SK-N-SH (cell line): ENCODE measurements at regions not wholly inside any gene's neighbourhood (a gene's known extent, or its start where the extent isn't known, plus 50 kb on each side); places are given as distances from the start of the nearest gene placed in this dataset.

Experiments
- CTCF ChIA-PET: fragments of 300-600, 350-600 bp; formaldehyde crosslinking; extraction: SDS; loops from one replicate; lab custom pipeline; 2021; lab: Yijun Ruan, JAX
- POLR2A ChIA-PET: fragments of 350-600 bp; sonication (Branson Sonifier 250); formaldehyde crosslinking; extraction: SDS; loops from one replicate; lab custom pipeline; 2020; ENCODE audit warnings: antibody characterized with exemption, inconsistent platforms; lab: Yijun Ruan, JAX
- DNase-seq: peaks from one replicate; pipeline ENCODE4 v3.0.0; 2012
- H2AFZ ChIP-seq: fragments of 200-600 bp; sonication (generic); 2 replicates; pipeline ENCODE4 v1.8.1; 2016; ENCODE audit warnings: antibody characterized with exemption, mild to moderate bottlenecking, low read depth
- H3F3A ChIP-seq: fragments of 200-600 bp; sonication (generic); replicated peaks from 2 replicates; pipeline ENCODE3; 2016; ENCODE audit warnings: antibody characterized with exemption, mild to moderate bottlenecking; ENCODE audit not compliant: insufficient read depth
- H3K27ac ChIP-seq, 2 experiments: fragments of 200-500 bp in 1 of 2; fragments of 200-600 bp in 1 of 2; sonication (Bioruptor generic) in 1 of 2; sonication (generic), shearing (Covaris generic) in 1 of 2; 2 replicates each; pipeline versions ENCODE4 v1.5.1 to v1.6.1; 2014 to 2016; ENCODE audit warnings: low read depth in 2 of 2, inconsistent platforms in 1 of 2, low read length in 1 of 2, mild to moderate bottlenecking in 1 of 2, mixed read lengths in 1 of 2
- H3K27me3 ChIP-seq: fragments of 200-600 bp; sonication (generic), shearing (Covaris generic); 2 replicates; pipeline ENCODE4 v1.6.1; 2016; ENCODE audit warnings: mixed run types; ENCODE audit not compliant: insufficient read depth
- H3K36me3 ChIP-seq, 2 experiments: fragments of 200-500 bp in 1 of 2; fragments of 200-600 bp in 1 of 2; sonication (Bioruptor generic) in 1 of 2; sonication (generic) in 1 of 2; replicated peaks in 1 of 2; 2 replicates each; pipeline versions ENCODE3 to v1.5.1; 2014 to 2016; ENCODE audit warnings: low read length in 1 of 2, mild to moderate bottlenecking in 1 of 2; ENCODE audit not compliant: insufficient read depth in 2 of 2, control insufficient read depth in 1 of 2
- H3K4me1 ChIP-seq, 2 experiments: fragments of 200-500 bp in 1 of 2; fragments of 200-600 bp in 1 of 2; sonication (Bioruptor generic) in 1 of 2; sonication (generic), shearing (Covaris generic) in 1 of 2; 2 replicates each; pipeline versions ENCODE4 v1.5.1 to v1.6.1; 2014 to 2016; ENCODE audit warnings: low read depth in 1 of 2, low read length in 1 of 2, mixed run types in 1 of 2; ENCODE audit not compliant: insufficient read depth in 2 of 2, control insufficient read depth in 1 of 2
- H3K4me2 ChIP-seq: fragments of 200-600 bp; sonication (generic), shearing (Covaris generic); 2 replicates; pipeline ENCODE4 v1.6.1; 2017; ENCODE audit warnings: mixed run types
- H3K4me3 ChIP-seq, 2 experiments: fragments of 200-500 bp in 1 of 2; fragments of 200-600 bp in 1 of 2; sonication (Bioruptor generic) in 1 of 2; sonication (generic), shearing (Covaris generic) in 1 of 2; 2 replicates each; pipeline versions ENCODE4 v1.5.1 to v1.8.1; 2014 to 2016; ENCODE audit warnings: low read depth in 2 of 2, inconsistent platforms in 1 of 2, low read length in 1 of 2, mild to moderate bottlenecking in 1 of 2, mixed read lengths in 1 of 2, moderate library complexity in 1 of 2
- H3K79me2 ChIP-seq: fragments of 200-600 bp; sonication (generic); 2 replicates; pipeline ENCODE4 v1.8.1; 2017; ENCODE audit warnings: mild to moderate bottlenecking; ENCODE audit not compliant: insufficient read depth
- H3K9ac ChIP-seq: fragments of 200-600 bp; sonication (generic); 2 replicates; pipeline ENCODE4 v1.6.1; 2017; ENCODE audit warnings: mixed run types
- H3K9me2 ChIP-seq: fragments of 200-600 bp; sonication (generic); 2 replicates; pipeline ENCODE4 v1.6.1; 2017; ENCODE audit warnings: mixed run types
- H3K9me3 ChIP-seq: fragments of 200-600 bp; sonication (generic); 2 replicates; pipeline ENCODE4 v1.6.1; 2017; ENCODE audit warnings: mixed run types, mild to moderate bottlenecking, moderate library complexity
- H4K20me1 ChIP-seq: fragments of 200-600 bp; sonication (generic); 2 replicates; pipeline ENCODE4 v1.6.1; 2017; ENCODE audit warnings: mild to moderate bottlenecking, mixed run types; ENCODE audit not compliant: insufficient read depth
- EZH2phosphoT487 ChIP-seq: fragments of 200-600 bp; sonication (generic); IDR thresholded peaks from 2 replicates; pipeline ENCODE4 v1.6.1; 2017; ENCODE audit warnings: low read depth, mixed run types, mild to moderate bottlenecking, antibody characterized with exemption, moderate library complexity, borderline replicate concordance
- JUND ChIP-seq: IDR thresholded peaks from 2 replicates; pipeline ENCODE4 v1.4.0; 2012
- MXI1 ChIP-seq: IDR thresholded peaks from 2 replicates; pipeline ENCODE4 v1.6.1; 2012; ENCODE audit warnings: mild to moderate bottlenecking, low read depth, low read length, improper control_type of control experiment
- NRF1 ChIP-seq: IDR thresholded peaks from 2 replicates; pipeline ENCODE4 v1.6.1; 2012; ENCODE audit warnings: low read depth, mild to moderate bottlenecking, low read length
- RCOR1 ChIP-seq: fragments of 150-350 bp; IDR thresholded peaks from 2 replicates; pipeline ENCODE4 v1.6.1; 2017; ENCODE audit warnings: antibody characterized with exemption, low read length
- REST ChIP-seq: IDR thresholded peaks from 2 replicates; pipeline ENCODE4 v1.6.1; 2012; ENCODE audit warnings: mild to moderate bottlenecking, low read depth, low read length, moderate library complexity
- RFX5 ChIP-seq: IDR thresholded peaks from 2 replicates; pipeline ENCODE4 v1.6.1; 2012; ENCODE audit warnings: mild to moderate bottlenecking, improper control_type of control experiment, low read length
- RXRA ChIP-seq: IDR thresholded peaks from 2 replicates; pipeline ENCODE4 v1.4.0; 2012; ENCODE audit warnings: low read depth, mild to moderate bottlenecking, borderline replicate concordance
- TAF1 ChIP-seq: IDR thresholded peaks from 2 replicates; pipeline ENCODE4 v1.6.1; 2012; ENCODE audit warnings: low read depth, mild to moderate bottlenecking, low read length, moderate library complexity, borderline replicate concordance
- USF2 ChIP-seq: fragments of 150-350 bp; IDR thresholded peaks from 2 replicates; pipeline ENCODE4 v1.6.1; 2017; ENCODE audit warnings: antibody characterized with exemption, low read length, low read depth, borderline replicate concordance
- YY1 ChIP-seq: IDR thresholded peaks from 2 replicates; pipeline ENCODE4 v1.4.0; 2012; ENCODE audit warnings: low read depth, mild to moderate bottlenecking
- WGBS: methylation state at CpG from one replicate; pipeline ENCODE4 v1.1.6; 2017; ENCODE audit warnings: low lambda C conversion rate; 5-methylcytosine and 5-hydroxymethylcytosine counted together
- TF ChIP-seq, protein P1 (sequence below): fragments of 200-600 bp; sonication (generic); IDR thresholded peaks from 2 replicates; pipeline ENCODE4 v1.6.1; 2017; ENCODE audit warnings: antibody characterized with exemption, mild to moderate bottlenecking, moderate library complexity
- TF ChIP-seq, protein P2 (sequence below): IDR thresholded peaks from 2 replicates; pipeline ENCODE4 v1.4.0; 2012; ENCODE audit warnings: low read depth

DNA sequence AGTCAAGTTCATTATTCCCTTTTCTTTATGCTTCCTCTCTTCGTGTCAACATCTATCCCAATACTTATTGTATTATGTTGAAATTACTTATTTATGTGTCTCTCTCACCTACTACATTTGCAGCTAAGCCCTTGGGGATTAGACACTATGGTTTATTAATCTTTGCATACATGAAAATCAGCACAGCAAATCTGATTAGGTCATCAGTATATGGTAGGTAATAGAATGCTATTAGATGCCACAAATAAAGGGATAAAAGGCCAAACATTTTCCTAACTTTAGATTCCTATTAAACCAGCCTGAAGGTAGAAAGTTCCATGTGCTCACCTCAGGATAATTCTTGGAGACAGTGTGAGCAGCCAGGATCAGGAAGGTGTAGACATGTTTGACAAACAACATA, 490.1 kb upstream of the MPDZ start:
- Histone ChIP-seq H3K4me1 (no peaks in the 10 kb centered on the region; a peak in 1 of 4 replicates), H3K36me3 (no peaks in the 10 kb centered on the region), H2AFZ (no peak overlapping the region), H3K4me2 (no peak overlapping the region), H3F3A (no peaks in the 10 kb centered on the region), H3K9ac (no peak overlapping the region), H3K27ac (no peak overlapping the region), H3K9me2 (no peaks in the 10 kb centered on the region), H3K9me3 (no peaks in the 10 kb centered on the region), H3K27me3 (no peaks in the 10 kb centered on the region), H3K4me3 (no peak overlapping the region), H4K20me1 (no peaks in the 10 kb centered on the region), H3K79me2 (no peaks in the 10 kb centered on the region)
- POLR2A ChIA-PET, result no interaction called here
- no peak for DNase-seq
- TF ChIP-seq, protein P1, sequence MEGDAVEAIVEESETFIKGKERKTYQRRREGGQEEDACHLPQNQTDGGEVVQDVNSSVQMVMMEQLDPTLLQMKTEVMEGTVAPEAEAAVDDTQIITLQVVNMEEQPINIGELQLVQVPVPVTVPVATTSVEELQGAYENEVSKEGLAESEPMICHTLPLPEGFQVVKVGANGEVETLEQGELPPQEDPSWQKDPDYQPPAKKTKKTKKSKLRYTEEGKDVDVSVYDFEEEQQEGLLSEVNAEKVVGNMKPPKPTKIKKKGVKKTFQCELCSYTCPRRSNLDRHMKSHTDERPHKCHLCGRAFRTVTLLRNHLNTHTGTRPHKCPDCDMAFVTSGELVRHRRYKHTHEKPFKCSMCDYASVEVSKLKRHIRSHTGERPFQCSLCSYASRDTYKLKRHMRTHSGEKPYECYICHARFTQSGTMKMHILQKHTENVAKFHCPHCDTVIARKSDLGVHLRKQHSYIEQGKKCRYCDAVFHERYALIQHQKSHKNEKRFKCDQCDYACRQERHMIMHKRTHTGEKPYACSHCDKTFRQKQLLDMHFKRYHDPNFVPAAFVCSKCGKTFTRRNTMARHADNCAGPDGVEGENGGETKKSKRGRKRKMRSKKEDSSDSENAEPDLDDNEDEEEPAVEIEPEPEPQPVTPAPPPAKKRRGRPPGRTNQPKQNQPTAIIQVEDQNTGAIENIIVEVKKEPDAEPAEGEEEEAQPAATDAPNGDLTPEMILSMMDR, result no peak
- TF ChIP-seq TAF1 (no peak), YY1 (no peak), RXRA (no peak), MXI1 (no peak), EZH2phosphoT487 (no peak), JUND (no peak), RFX5 (no peak), NRF1 (no peak), RCOR1 (no peak), REST (no peak), USF2 (no peak)
- TF ChIP-seq, protein P2, sequence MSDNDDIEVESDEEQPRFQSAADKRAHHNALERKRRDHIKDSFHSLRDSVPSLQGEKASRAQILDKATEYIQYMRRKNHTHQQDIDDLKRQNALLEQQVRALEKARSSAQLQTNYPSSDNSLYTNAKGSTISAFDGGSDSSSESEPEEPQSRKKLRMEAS, result no peak
- WGBS, result 52% methylated on average over 1 of the region's 1 CpG
- CTCF ChIA-PET, result no interaction called here
